HEK293 (cell line): ENCODE measurements at regions not wholly inside any gene's neighbourhood (a gene's known extent, or its start where the extent isn't known, plus 50 kb on each side); places are given as distances from the start of the nearest gene placed in this dataset.
"Not testable (repeated sequence)": the region's sequence is repeated elsewhere in the genome, so short reads cannot be mapped to it uniquely, and the experiment has no call there.

Source experiments
- CTCF ChIA-PET: fragments of 350-600 bp; formaldehyde crosslinking; extraction: SDS; loops from one replicate; lab custom pipeline; 2021; ENCODE audit warnings: antibody characterized with exemption; lab: Yijun Ruan, JAX
- POLR2A ChIA-PET: fragments of 300-600 bp; formaldehyde crosslinking; extraction: SDS; loops from one replicate; lab custom pipeline; 2020; ENCODE audit warnings: antibody characterized with exemption, inconsistent platforms; lab: Yijun Ruan, JAX
- H3K27ac ChIP-seq: fragments of 200-500 bp; sonication (Bioruptor generic); 2 replicates; pipeline ENCODE4 v1.5.1; 2014; ENCODE audit warnings: low read depth, low read length, control low read depth, inconsistent platforms; ENCODE audit errors: extremely low read depth
- H3K36me3 ChIP-seq, 2 experiments: fragments of 200-500 bp in 1 of 2; sonication (Bioruptor generic) in 1 of 2; 1 replicate in 1 of 2; 2 replicates in 1 of 2; pipeline ENCODE4 v1.5.1; 2014 to 2017; ENCODE audit warnings: inconsistent platforms in 2 of 2, low read length in 2 of 2; ENCODE audit not compliant: control insufficient read depth in 2 of 2, insufficient read depth in 1 of 2
- H3K4me1 ChIP-seq: fragments of 200-500 bp; sonication (Bioruptor generic); 2 replicates; pipeline ENCODE4 v1.5.1; 2014; ENCODE audit warnings: mild to moderate bottlenecking, low read length, inconsistent platforms; ENCODE audit not compliant: control insufficient read depth, insufficient read depth
- H3K4me3 ChIP-seq: 2 replicates; pipeline ENCODE4 v1.5.1; 2011; ENCODE audit warnings: low read depth, mild to moderate bottlenecking, control low read depth, low read length, moderate library complexity
- H3K9me3 ChIP-seq: fragments of 200-500 bp; sonication (Bioruptor generic); 2 replicates; pipeline ENCODE4 v1.5.1; 2014; ENCODE audit warnings: low read depth, low read length, inconsistent platforms; ENCODE audit not compliant: control insufficient read depth, insufficient read depth
- BCL11A ChIP-seq: fragments of 450-650 bp; formaldehyde crosslinking; IDR thresholded peaks from 2 replicates; pipeline ENCODE4 v1.5.1; 2016; ENCODE audit warnings: low read depth, missing biosample characterization, missing genetic modification characterization
- EGR2 ChIP-seq: fragments of 450-650 bp; formaldehyde crosslinking; IDR thresholded peaks from 2 replicates; pipeline ENCODE4 v1.5.1; 2016; ENCODE audit warnings: low read depth, missing biosample characterization, missing genetic modification characterization
- KLF7 ChIP-seq: fragments of 450-650 bp; formaldehyde crosslinking; IDR thresholded peaks from 2 replicates; pipeline ENCODE4 v1.5.1; 2016; ENCODE audit warnings: missing biosample characterization, missing genetic modification characterization, borderline replicate concordance
- ZNF266 ChIP-seq: fragments of 450-650 bp; formaldehyde crosslinking; IDR thresholded peaks from 2 replicates; pipeline ENCODE4 v1.5.1; 2016; ENCODE audit warnings: missing biosample characterization, missing genetic modification characterization, low read depth
- ZNF341 ChIP-seq: fragments of 450-650 bp; formaldehyde crosslinking; IDR thresholded peaks from 2 replicates; pipeline ENCODE4; 2016; ENCODE audit warnings: low read depth, missing biosample characterization, missing genetic modification characterization
- ZNF433 ChIP-seq: fragments of 450-650 bp; formaldehyde crosslinking; IDR thresholded peaks from 2 replicates; pipeline ENCODE4 v1.5.1; 2016; ENCODE audit warnings: missing biosample characterization, missing genetic modification characterization, low read depth
- ZNF473 ChIP-seq: fragments of 450-650 bp; formaldehyde crosslinking; IDR thresholded peaks from 2 replicates; pipeline ENCODE4 v1.5.1; 2017; ENCODE audit warnings: missing biosample characterization, missing genetic modification characterization
- ZNF561 ChIP-seq: fragments of 450-650 bp; IDR thresholded peaks from 2 replicates; pipeline ENCODE4 v1.5.1; 2018; ENCODE audit warnings: missing biosample characterization, missing genetic modification characterization, borderline replicate concordance
- ZNF621 ChIP-seq: fragments of 450-650 bp; formaldehyde crosslinking; IDR thresholded peaks from 2 replicates; pipeline ENCODE4 v1.5.1; 2017; ENCODE audit warnings: missing biosample characterization, missing genetic modification characterization
- ZNF660 ChIP-seq: fragments of 450-650 bp; IDR thresholded peaks from 2 replicates; pipeline ENCODE4 v1.5.1; 2018; ENCODE audit warnings: missing biosample characterization, mild to moderate bottlenecking, missing genetic modification characterization
- ZNF792 ChIP-seq: fragments of 450-650 bp; formaldehyde crosslinking; IDR thresholded peaks from 2 replicates; pipeline ENCODE4 v1.5.1; 2016; ENCODE audit warnings: missing biosample characterization, missing genetic modification characterization
- ZXDB ChIP-seq: fragments of 450-650 bp; formaldehyde crosslinking; IDR thresholded peaks from 2 replicates; pipeline ENCODE4 v1.5.1; 2016; ENCODE audit warnings: missing biosample characterization, missing genetic modification characterization
- TF ChIP-seq, protein P1 (sequence below): fragments of 450-650 bp; formaldehyde crosslinking; IDR thresholded peaks from 2 replicates; pipeline ENCODE4 v1.5.1; 2016; ENCODE audit warnings: missing biosample characterization, missing genetic modification characterization
- TF ChIP-seq, protein P2 (sequence below): fragments of 450-650 bp; formaldehyde crosslinking; IDR thresholded peaks from 2 replicates; pipeline ENCODE4 v1.5.0; 2017; ENCODE audit warnings: missing biosample characterization, missing genetic modification characterization, borderline replicate concordance

DNA sequence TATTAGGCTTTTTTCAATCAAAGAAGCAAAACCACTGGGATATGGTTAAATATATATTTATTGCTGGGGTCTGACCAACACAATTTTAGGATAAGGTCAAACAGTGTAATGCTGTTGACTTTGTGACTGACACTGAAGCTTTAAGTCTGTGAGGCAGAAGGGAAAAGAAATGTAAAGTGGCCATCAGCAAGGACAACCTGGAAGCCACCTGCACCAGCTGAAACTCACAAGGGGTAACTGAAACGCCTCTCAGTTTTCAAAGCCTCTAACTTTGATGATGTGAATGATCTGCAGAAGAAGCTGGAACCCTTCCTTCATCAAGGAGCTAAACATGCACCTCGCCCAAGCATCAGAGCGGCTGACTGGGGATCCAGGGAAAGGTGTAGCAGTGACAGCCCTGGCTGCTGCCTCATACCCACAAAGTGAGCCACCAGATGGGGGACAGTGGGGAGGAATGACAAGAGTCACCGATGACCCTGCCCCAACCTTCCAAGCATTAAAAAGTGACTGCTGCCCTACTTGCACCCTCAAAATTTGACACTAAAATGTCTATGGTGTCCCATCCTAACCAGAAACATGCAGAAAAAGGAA is 284.9 kb upstream of the CNTNAP2 start:
- Histone ChIP-seq H3K4me3 (no peak overlapping the region), H3K27ac (no peak overlapping the region), H3K9me3 (no peaks in the 10 kb centered on the region)
- CTCF ChIA-PET = no interaction called here
- TF ChIP-seq ZNF660 (tag by site-specific recombination) (no peak), ZNF473 (tag by site-specific recombination) (no peak), ZNF792 (tag by site-specific recombination) (no peak), ZNF433 (tag by site-specific recombination) (no peak), ZNF266 (tag by site-specific recombination) (no peak), ZXDB (tag by site-specific recombination) (no peak)
- TF ChIP-seq, protein P1, sequence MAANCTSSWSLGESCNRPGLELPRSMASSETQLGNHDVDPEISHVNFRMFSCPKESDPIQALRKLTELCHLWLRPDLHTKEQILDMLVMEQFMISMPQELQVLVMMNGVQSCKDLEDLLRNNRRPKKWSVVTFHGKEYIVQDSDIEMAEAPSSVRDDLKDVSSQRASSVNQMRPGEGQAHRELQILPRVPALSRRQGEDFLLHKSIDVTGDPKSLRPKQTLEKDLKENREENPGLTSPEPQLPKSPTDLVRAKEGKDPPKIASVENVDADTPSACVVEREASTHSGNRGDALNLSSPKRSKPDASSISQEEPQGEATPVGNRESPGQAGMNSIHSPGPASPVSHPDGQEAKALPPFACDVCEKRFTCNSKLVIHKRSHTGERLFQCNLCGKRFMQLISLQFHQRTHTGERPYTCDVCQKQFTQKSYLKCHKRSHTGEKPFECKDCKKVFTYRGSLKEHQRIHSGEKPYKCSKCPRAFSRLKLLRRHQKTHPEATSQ (tag by site-specific recombination) = no peak
- TF ChIP-seq, protein P2, sequence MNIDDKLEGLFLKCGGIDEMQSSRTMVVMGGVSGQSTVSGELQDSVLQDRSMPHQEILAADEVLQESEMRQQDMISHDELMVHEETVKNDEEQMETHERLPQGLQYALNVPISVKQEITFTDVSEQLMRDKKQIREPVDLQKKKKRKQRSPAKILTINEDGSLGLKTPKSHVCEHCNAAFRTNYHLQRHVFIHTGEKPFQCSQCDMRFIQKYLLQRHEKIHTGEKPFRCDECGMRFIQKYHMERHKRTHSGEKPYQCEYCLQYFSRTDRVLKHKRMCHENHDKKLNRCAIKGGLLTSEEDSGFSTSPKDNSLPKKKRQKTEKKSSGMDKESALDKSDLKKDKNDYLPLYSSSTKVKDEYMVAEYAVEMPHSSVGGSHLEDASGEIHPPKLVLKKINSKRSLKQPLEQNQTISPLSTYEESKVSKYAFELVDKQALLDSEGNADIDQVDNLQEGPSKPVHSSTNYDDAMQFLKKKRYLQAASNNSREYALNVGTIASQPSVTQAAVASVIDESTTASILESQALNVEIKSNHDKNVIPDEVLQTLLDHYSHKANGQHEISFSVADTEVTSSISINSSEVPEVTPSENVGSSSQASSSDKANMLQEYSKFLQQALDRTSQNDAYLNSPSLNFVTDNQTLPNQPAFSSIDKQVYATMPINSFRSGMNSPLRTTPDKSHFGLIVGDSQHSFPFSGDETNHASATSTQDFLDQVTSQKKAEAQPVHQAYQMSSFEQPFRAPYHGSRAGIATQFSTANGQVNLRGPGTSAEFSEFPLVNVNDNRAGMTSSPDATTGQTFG = no peak
- TF ChIP-seq, all 188 proteins: peak for 0
- Histone ChIP-seq H3K4me1 (no peaks in the 10 kb centered on the region), H3K36me3 (no peaks in the 10 kb centered on the region)
- POLR2A ChIA-PET = no interaction called here

DNA sequence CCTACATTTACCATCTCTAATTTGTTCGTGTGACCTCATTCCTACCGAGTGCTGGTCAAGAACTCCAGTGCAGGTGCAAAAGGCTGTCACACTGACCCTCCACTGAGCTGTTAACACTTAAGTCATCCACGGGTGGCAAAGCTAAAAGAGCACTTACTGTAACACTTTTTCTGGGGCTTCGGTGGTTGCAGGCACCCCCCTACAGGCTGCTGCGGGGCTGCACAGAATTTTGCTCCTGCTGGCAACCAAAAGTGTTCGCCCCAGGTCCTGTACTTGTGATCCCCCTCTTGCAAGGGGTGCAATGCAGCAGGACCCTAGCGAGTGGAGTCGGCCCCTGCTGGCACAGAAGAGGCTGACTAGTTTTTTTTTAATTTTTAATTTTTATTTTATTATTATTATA is 298.9 kb upstream of the CNTNAP2 start:
- no peaks in the 10 kb centered on the region for H3K9me3 ChIP-seq
- POLR2A ChIA-PET = no interaction called here
- no peak for TF ChIP-seq ZNF341 (tag by site-specific recombination)
- H3K36me3 ChIP-seq = no peaks in the 10 kb centered on the region
- H3K27ac ChIP-seq = no peak overlapping the region
- no peaks in the 10 kb centered on the region for H3K4me1 ChIP-seq
- H3K4me3 ChIP-seq = no peak overlapping the region
- CTCF ChIA-PET = no interaction called here

DNA sequence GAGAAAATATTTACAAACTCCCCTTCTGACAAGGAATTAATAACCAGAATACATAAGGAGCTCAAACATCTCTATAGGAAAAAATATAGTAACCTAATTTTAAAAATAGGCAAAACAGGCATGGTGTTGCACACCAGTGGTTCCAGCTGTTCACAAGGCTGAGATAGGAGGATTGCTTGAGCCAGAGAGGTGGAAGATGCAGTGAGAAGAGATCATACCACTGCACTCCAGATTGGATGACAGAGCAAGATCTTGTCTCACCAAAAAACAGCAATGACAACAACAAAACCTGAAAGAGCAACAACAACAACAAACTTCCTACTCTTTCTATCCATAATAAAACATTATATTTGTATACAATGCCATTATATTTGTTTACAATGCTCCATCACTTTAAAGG is 304.4 kb upstream of the CNTNAP2 start:
- CTCF ChIA-PET = interaction anchor here (0.5 to 0.6 kb wide), 2 partner anchors 13 to 15 kb away, joined by 3 read pairs; no protein-coding TSS in a partner anchor
- TF ChIP-seq EGR2 (tag by site-specific recombination) = no peak
- TF ChIP-seq BCL11A = no peak
- TF ChIP-seq KLF7 (tag by site-specific recombination) = no peak
- no peak for TF ChIP-seq ZNF561 (tag by site-specific recombination)
- TF ChIP-seq ZNF621 (tag by site-specific recombination) = no peak
- TF ChIP-seq, all 188 proteins: peak for 0
- H3K36me3 ChIP-seq = no peaks in the 10 kb centered on the region
- POLR2A ChIA-PET = interaction anchor here (0.6 kb wide), 1 partner anchor 1795 kb away, joined by 3 read pairs; no protein-coding TSS in a partner anchor
- H3K4me1 ChIP-seq = no peaks in the 10 kb centered on the region
- no peak overlapping the region for H3K4me3 ChIP-seq
- no peaks in the 10 kb centered on the region for H3K9me3 ChIP-seq
- H3K27ac ChIP-seq = no peak overlapping the region

DNA sequence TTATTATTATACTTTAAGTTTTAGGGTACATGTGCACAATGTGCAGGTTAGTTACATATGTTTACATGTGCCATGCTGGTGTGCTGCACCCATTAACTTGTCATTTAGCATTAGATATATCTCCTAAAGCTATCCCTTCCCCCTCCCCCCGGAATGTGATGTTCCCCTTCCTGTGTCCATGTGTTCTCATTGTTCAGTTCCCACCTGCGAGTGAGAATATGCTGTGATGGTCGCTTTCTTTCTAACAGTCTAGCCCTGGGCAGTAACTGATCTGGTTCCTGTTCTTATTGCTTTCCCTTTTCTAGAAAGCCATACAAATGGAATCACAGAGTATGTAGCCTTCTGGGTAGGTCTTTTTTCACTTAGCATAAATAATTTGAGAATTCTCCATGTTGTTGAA is 311.1 kb upstream of the CNTNAP2 start:
- H3K4me1 ChIP-seq, H3K27ac ChIP-seq, POLR2A ChIA-PET, H3K4me3 ChIP-seq, H3K36me3 ChIP-seq, H3K9me3 ChIP-seq: not testable (repeated sequence)
- CTCF ChIA-PET = interaction anchor here (1.0 kb wide), 1 partner anchor 8 kb away, joined by 3 read pairs; no protein-coding TSS in a partner anchor
